ENCODE measurements at regions not wholly inside any gene's neighbourhood (a gene's known extent, or its start where the extent isn't known, plus 50 kb on each side); places are given as distances from the start of the nearest gene placed in this dataset.
"Not testable (repeated sequence)": the region's sequence is repeated elsewhere in the genome, so short reads cannot be mapped to it uniquely, and the experiment has no call there.

DNA sequence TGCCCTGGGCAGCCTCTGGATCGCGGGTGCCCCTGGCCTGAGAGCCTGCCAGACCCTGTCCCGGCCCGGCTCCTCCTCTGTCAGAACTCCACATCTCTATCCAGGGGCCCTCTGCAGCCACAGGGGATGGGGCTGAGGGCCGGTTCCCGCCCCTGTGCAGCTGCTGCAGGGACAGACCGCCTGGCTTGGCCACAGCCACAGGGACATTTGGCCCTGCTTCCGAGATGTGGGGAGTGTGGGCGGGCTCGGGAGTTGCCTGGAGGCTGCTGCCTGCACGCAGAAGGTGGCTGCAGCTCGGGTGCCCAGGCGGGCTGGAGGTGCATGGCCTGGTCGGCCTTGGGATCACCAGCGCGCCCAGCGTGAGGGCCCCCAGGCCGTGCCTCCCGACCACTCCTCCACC is 3365.4 kb upstream of the OR11H1 start:
- intact Hi-C loops (cut with DNase I); DNase-seq (ENCODE audit: low spot score): not testable (repeated sequence)

DNA sequence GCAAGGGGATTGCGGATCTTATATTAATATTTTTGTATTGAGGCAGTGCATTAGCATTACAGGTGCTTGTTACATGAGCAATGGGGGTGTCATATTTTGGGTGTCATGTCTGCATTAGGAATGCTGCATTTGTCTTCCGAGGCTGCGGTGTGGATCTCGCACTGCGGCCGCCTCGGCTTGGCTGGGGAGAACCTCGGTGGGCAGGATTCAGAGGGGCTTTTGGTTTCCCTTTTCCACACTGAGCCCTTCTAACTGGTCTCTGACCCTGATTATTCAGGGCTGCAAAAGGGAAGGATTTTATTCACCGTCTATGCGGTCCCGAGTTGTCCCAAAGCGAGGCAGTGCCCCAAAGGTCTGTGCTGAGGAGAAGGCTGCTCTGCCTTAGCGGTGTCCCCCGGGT is 3361.5 kb upstream of the OR11H1 start:
- DNase-seq (ENCODE audit: low spot score); intact Hi-C loops (cut with DNase I): not testable (repeated sequence)

DNA sequence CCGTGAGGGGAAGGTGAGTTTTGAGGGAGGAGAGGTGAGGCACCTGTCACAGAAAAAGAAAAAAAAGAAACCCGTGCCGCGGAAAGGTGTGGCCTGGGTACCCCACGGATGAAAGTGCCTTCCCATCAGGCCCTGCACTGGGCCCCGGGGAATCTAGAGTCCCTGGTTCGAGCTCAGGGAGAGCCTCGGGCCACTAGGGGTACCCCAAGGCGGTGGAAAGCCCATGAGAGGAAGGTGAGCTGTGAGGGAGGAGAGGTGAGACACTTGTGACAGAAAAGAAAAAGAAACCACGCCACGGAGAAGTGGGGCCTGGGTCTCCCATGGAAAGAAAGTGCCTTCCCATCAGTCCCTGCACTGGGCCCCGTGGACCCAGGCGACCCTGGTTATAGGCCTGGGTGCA is 3359.9 kb upstream of the OR11H1 start:
- DNase-seq (ENCODE audit: low spot score); intact Hi-C loops (cut with DNase I): not testable (repeated sequence)

DNA sequence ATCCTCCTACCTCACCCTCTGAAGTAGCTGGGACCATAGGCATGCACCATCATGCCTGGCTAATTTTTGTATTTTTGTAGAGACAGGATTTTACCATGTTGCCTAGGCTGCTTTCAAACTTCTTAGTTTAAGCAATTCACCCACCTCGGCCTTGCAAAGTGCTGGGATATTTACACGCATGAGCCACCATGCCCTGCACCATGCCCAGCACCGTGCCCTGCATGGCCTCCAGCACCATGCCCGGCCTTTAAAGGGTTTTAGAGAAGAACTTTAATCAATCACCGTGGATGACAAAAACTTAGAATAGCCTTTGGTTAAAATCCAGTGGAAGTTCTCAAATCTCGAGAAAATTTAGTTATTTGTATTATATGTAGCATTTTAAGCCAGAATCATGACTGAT is 3335.9 kb upstream of the OR11H1 start:
- DNase-seq (ENCODE audit: low spot score); intact Hi-C loops (cut with DNase I): not testable (repeated sequence)

DNA sequence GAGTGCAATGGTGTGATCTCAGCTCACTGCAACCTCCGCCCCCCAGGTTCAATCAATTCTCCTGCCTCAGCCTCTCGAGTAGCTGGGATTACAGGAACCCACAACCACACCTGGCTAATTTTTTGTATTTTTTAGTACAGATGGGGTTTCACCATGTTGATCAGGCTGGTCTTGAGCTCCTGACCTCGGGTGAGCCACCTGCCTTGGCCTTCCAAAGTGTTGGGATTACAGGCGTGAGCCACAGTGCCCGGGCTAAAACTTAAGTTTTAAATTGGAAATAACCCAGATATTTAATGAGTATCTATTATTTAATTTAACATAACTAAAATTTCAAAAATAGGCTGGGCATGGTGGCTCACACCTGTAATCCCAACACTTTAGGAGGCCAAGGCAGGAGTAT is 3333.3 kb upstream of the OR11H1 start:
- DNase-seq (ENCODE audit: low spot score); intact Hi-C loops (cut with DNase I): not testable (repeated sequence)

DNA sequence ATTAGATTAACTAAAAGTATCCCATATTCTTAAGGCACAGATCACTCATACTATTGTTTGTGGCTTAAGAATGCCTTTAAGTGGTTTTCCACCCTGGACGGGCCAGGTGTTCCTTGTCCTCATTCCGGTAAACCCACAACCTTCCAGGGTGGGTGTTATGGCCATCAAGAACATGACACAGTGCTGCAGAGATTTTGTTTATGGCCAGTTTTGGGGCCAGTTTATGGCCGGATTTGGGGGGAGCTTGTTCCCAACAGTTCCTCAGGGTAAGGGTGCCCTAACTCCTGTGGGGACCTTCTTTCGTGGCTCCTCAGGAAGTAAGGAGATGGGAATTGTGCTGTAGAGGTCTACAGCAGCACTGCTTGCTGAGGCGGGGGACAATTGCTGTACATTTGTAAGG is 3325.9 kb upstream of the OR11H1 start:
- intact Hi-C loops (cut with DNase I), result not testable (repeated sequence)

DNA sequence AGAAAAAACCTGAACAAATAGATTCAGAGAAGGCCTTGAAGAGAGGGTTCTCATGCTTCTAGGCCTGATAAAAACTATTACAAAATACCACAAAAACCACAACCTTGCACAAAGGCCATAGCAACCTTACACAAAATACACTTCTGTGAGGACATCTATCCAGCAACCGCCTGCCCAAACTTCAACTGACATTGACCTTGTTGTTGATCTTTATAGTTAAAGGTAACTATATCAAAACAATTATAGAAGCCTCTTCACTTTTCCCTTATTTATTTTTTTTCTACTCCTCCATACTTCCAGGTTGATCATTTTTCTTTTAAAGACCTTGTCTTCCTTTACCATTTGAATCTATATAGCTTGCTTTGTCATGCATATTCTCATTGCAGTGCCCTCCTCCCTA is 3321.3 kb upstream of the OR11H1 start:
- DNase-seq (ENCODE audit: low spot score); intact Hi-C loops (cut with DNase I): not testable (repeated sequence)

More for the DNA sequence above, 3325.9 kb upstream of the OR11H1 start:
- peak; percentile 75 for DNase-seq (ENCODE audit: low spot score)
